Epithelial cell of esophagus (primary cell): ENCODE measurements at regions not wholly inside any gene's neighbourhood (a gene's known extent, or its start where the extent isn't known, plus 50 kb on each side); places are given as distances from the start of the nearest gene placed in this dataset.

Experiments
- DNase-seq: peaks from one replicate; pipeline ENCODE4 v3.0.0; 2010; ENCODE audit warnings: low read depth
- H3K4me3 ChIP-seq: 2 replicates; pipeline ENCODE4 v1.5.1; 2011; ENCODE audit warnings: mild to moderate bottlenecking, low read length, control low read depth
- CTCF ChIP-seq: IDR thresholded peaks from 2 replicates; pipeline ENCODE4 v1.5.1; 2011; ENCODE audit warnings: low read depth, mild to moderate bottlenecking, low read length, control low read depth, inconsistent platforms; ENCODE audit not compliant: insufficient read depth; ENCODE audit errors: missing control alignments

- no peak overlapping the region for H3K4me3 ChIP-seq
- no peak for TF ChIP-seq CTCF
- no peak for DNase-seq
Measured at GRCh38 chr21:19986396-19986795, 1011.8 kb upstream of the NCAM2 start.

- no peak for TF ChIP-seq CTCF
- no peak for DNase-seq
- no peak overlapping the region for H3K4me3 ChIP-seq
Measured at GRCh38 chr21:19987671-19988070, 1010.5 kb upstream of the NCAM2 start.

GRCh38 chr21:19992540-19992939 is 1005.7 kb upstream of the NCAM2 start:
- no peak for DNase-seq
- TF ChIP-seq CTCF: no peak
- no peak overlapping the region for H3K4me3 ChIP-seq

GRCh38 chr21:19993268-19993667 is 1004.9 kb upstream of the NCAM2 start:
- no peak for DNase-seq
- H3K4me3 ChIP-seq: no peak overlapping the region
- no peak for TF ChIP-seq CTCF

- no peak overlapping the region for H3K4me3 ChIP-seq
- no peak for DNase-seq
- TF ChIP-seq CTCF: no peak
Measured at GRCh38 chr21:19995253-19995652, 1003.0 kb upstream of the NCAM2 start.

- DNase-seq: no peak
- TF ChIP-seq CTCF: no peak
- H3K4me3 ChIP-seq: no peak overlapping the region
Measured at GRCh38 chr21:19998453-19998852, 999.8 kb upstream of the NCAM2 start.

- no peak for DNase-seq
- no peak for TF ChIP-seq CTCF
- no peak overlapping the region for H3K4me3 ChIP-seq
Measured at GRCh38 chr21:19999369-20000272, 998.6 kb upstream of the NCAM2 start.
